Activated CD8-positive, alpha-beta memory T cell treated with anti-CD3 and anti-CD28 coated beads for 36 hours (primary cell): ENCODE measurements at regions not wholly inside any gene's neighbourhood (a gene's known extent, or its start where the extent isn't known, plus 50 kb on each side); places are given as distances from the start of the nearest gene placed in this dataset.
"Not testable (repeated sequence)": the region's sequence is repeated elsewhere in the genome, so short reads cannot be mapped to it uniquely, and the experiment has no call there.

ENCODE experiments used
- CTCF ChIA-PET: fragments of 350-600 bp; sonication (Branson Sonifier 250); formaldehyde crosslinking; loops from one replicate; lab custom pipeline; 2021; ENCODE audit warnings: antibody characterized with exemption; lab: Charles Lee
- POLR2A ChIA-PET: fragments of 350-600 bp; sonication (Branson Sonifier 250); formaldehyde crosslinking; loops from one replicate; lab custom pipeline; 2021; ENCODE audit warnings: antibody characterized with exemption; lab: Charles Lee

- ChIA-PET POLR2A (no interaction called here), CTCF (no interaction called here)
These were observed 55.2 kb upstream of the SLIT2 start for GRCh38 chr4:20196476-20196875.

- CTCF ChIA-PET = no interaction called here
- POLR2A ChIA-PET = no interaction called here
These were observed 56.4 kb upstream of the SLIT2 start for GRCh38 chr4:20195071-20195885.

- CTCF ChIA-PET = no interaction called here
- POLR2A ChIA-PET = no interaction called here
These were observed 57.3 kb upstream of the SLIT2 start for GRCh38 chr4:20194123-20195013.

- POLR2A ChIA-PET = no interaction called here
- CTCF ChIA-PET = no interaction called here
These were observed 58.4 kb upstream of the SLIT2 start for GRCh38 chr4:20193141-20193936.

GRCh38 chr4:20192736-20193135, 59.0 kb upstream of the SLIT2 start:
- ChIA-PET POLR2A (no interaction called here), CTCF (no interaction called here)

DNA sequence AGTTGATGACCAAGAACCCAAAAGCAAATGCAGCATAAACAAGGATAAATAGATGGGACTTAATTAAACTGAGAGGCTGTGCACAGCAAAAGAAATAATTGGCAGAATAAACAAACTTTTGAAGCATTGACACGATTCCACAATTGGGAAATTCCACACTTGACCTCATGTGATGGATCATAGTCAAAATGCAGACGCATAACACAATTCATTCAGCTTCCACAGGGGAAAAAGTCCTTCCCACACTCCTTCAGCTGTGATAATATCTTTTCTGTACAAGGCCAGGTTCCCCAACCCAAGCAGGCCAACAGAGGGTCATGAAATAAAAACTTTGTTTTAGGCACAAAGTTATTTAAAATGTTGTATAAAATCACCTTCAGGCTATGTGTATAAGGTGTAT, 66.6 kb upstream of the SLIT2 start:
- CTCF ChIA-PET = no interaction called here

DNA sequence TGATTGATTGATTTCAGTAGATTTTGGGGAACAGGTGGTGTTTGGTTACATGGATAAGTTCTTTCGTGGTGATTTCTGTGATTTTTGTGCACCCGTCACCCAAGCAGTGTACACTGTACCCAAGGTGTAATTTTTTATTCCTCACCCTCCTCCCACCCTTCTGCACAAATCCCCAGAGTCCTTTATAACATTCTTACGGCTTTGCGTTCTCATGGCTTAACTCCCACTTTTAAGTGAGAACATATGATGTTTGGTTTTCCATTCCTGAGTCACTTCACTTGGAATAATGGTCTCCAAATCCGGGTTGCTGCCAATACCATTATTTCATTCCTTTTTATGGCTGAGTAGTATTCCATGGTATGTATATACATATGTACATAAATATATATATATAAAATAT, 68.6 kb upstream of the SLIT2 start:
- POLR2A ChIA-PET, CTCF ChIA-PET: not testable (repeated sequence)

More for the DNA sequence above, 66.6 kb upstream of the SLIT2 start:
- POLR2A ChIA-PET = no interaction called here

- POLR2A ChIA-PET = no interaction called here
These were observed 69.8 kb upstream of the SLIT2 start for GRCh38 chr4:20181926-20182325.

GRCh38 chr4:20180509-20180908, 71.2 kb upstream of the SLIT2 start:
- POLR2A ChIA-PET = no interaction called here
- CTCF ChIA-PET = no interaction called here

More at GRCh38 chr4:20181926-20182325, 69.8 kb upstream of the SLIT2 start:
- CTCF ChIA-PET = interaction anchor here (0.6 kb wide), 1 partner anchor 1115 kb away, joined by 3 read pairs; no protein-coding TSS in a partner anchor

DNA sequence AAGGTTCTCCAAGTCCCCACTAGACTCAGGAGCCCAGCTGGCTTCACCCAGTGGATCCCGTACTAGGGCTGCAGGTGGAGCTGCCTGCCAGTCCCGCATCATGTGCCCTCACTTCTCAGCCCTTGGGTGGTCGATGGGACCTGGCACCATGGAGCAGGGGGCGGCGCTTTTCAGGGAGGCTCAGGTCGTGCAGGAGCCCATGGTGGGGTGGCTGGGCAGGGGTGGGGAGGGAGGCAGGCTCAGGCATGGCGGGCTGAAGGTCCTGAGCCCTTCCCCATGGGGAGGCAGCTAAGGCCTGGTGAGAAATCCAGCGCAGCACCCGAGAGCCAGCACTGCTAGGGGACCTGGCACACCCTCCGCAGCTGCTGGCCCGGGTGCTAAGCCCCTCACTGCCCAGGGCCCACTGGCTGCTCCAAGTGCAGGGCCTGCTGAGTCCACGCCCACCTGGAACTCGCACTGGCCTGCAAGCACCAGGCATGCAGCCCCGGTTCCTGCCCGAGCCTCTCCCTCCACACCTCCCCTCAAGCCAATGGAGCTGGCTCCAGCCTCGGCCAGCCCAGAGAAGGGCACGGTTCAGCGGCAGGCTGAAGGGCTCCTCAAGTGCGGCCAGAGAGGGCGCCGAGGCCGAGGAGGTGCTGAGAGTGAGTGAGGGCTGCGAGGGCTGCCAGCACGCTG, 72.7 kb upstream of the SLIT2 start:
- CTCF ChIA-PET = no interaction called here
- POLR2A ChIA-PET = no interaction called here

GRCh38 chr4:20176881-20177280, 74.8 kb upstream of the SLIT2 start:
- CTCF ChIA-PET = no interaction called here
- POLR2A ChIA-PET = no interaction called here

DNA sequence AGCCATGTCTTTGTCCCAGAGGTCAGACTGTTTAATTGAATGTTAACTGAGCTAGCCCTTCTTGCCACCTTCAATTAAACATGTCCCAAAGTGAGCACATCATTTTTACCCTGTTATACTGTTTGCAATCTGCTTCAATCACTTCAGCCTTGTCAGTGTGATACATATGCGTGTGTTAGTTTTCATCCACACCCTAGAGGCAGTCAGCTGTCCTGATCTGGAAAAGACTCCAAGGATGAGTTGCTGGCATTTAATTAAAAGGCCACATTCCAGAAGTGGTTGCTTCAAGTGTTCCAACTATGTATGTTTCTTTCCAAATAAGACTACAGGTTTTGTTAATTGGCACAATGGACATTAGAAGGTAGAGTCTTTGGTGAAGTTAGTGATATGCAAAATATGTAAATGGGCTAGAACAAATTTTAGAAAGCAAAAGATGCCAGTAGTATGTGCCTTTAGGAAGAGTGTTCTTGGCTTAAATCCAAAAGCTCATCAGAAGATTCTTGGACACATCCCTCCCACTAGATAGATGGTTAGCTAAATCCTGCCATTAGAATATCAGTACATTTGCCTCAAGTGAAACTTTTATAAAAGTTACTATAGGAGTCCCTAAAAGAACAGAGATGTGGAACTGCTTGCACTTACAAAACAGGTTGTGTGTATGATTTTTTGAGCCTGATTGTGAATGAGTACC, 79.5 kb upstream of the SLIT2 start:
- ChIA-PET CTCF (no interaction called here), POLR2A (no interaction called here)

GRCh38 chr4:20166544-20166943, 85.2 kb upstream of the SLIT2 start:
- POLR2A ChIA-PET = no interaction called here
- CTCF ChIA-PET = no interaction called here

DNA sequence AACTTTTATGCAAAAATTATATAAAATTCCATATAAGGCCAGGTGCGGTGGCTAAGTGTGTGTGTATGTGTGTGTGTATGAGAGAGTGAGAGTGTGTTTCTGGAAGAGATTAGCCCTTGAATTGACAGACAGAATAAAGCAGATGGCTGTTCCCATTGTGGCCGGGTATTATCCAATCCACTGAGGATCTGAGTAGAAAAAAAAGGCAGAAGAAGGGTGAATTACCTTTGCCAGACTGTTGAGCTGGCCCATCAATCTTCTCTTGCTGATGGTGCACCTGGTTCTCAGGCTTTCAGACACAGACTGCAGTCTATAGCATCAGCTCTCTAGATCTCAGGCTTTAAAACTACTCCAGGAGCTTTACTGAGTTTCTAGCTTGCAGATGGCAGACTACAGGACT, 92.2 kb upstream of the SLIT2 start:
- ChIA-PET POLR2A (no interaction called here), CTCF (no interaction called here)

GRCh38 chr4:20158195-20158594, 93.5 kb upstream of the SLIT2 start:
- POLR2A ChIA-PET = no interaction called here
- CTCF ChIA-PET = no interaction called here

DNA sequence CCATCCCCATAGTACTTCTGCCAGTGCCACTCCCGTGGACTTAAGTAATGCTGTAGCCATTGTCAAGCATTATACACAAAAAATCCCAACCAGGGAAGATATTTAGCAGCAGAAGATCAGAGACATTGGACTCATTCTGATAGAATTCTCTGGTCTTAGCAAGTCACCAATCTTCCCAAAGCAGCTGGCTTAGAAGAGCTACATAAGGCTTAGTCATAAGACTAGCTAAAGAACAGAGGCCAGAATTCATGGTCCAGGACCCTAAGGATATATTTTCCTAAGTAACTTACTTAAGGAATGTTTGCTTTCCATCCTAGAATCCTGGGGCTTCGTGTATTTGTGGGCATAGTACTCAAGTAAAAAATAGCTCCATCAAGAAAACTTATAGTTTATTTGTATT, 100.3 kb upstream of the SLIT2 start:
- CTCF ChIA-PET = no interaction called here

DNA sequence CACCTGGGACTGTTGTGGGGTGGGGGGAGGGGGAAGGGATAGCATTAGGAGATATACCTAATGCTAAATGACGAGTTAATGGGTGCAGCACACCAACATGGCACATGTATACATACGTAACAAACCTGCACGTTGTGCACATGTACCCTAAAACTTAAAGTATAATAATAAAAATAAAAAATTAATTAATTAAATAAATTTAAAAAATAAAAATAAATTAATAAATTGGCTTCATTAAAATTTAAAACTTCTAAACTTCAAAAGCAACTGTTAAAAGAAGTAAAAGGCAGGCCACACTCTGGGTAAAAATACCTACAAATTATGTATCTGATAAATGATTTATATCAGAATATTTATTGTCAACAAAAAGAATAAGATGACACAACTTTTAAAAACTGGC, 102.6 kb upstream of the SLIT2 start:
- POLR2A ChIA-PET, CTCF ChIA-PET: not testable (repeated sequence)

More for the DNA sequence above, 100.3 kb upstream of the SLIT2 start:
- POLR2A ChIA-PET = no interaction called here

DNA sequence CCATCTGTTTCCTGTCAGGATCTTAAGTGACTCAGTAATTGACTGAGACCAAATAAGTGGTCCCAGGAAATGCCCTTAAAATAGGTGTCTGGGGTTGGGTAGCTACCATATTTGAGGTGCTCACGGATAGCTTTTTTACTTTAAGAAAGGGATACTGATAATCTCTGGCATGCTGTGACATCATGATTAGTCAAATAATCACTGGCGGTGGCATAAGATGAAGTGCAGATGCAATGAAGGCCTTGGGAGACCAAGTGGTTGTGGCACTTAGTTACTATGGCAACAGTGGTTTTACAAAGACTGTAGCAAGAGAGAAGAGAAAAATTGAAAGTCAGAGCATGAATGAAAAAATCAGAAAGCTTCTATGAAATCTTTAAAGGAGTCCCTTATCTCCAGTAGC, 114.5 kb upstream of the SLIT2 start:
- ChIA-PET CTCF (no interaction called here), POLR2A (no interaction called here)

DNA sequence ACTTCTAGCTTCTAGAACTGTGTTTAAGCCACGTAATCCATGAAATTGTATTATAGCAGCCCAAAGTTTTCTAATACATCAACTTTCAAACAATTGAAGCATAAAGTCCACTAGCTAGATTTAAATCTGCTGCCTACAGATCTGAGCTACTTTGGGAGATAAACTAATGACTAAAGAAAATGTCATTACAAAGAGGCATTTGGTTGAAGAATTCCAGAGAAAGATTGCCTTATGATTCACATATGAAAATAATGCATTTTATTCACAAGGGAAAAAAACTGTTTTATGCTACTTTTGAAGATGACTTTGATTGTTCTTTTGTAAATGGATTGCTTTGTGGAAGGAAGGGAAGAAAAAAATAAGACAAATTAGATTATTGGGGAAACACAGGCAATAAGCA, 124.1 kb upstream of the SLIT2 start:
- POLR2A ChIA-PET = no interaction called here
- CTCF ChIA-PET = no interaction called here
